HCT116 (cell line): ENCODE measurements at regions not wholly inside any gene's neighbourhood (a gene's known extent, or its start where the extent isn't known, plus 50 kb on each side); places are given as distances from the start of the nearest gene placed in this dataset.

Experiments
- ATAC-seq: fragments of 200-7000 bp; cut with Tn5 transposase; 2 replicates; pipeline ENCODE4 v1.9.1; 2020; ENCODE audit warnings: mild to moderate bottlenecking, moderate library complexity
- BruUV-seq: library from RNA; stranded (reverse); fragments of 400-500 nt; replicated peaks from 2 replicates; lab custom pipeline; 2021; lab: Mats Ljungman, UMichigan
- CTCF ChIA-PET: fragments of 300-600 bp; sonication (Branson Sonifier 250); formaldehyde crosslinking; loops from one replicate; lab custom pipeline; 2021; ENCODE audit warnings: antibody characterized with exemption; lab: Charles Lee
- POLR2A ChIA-PET: fragments of 300-600, 350-600 bp; sonication (Branson Sonifier 250); formaldehyde crosslinking; loops from one replicate; lab custom pipeline; 2021; ENCODE audit warnings: antibody characterized with exemption; lab: Charles Lee
- RAD21 ChIA-PET, 2 experiments: fragments of 300-600 bp; sonication (Branson Sonifier 250); formaldehyde crosslinking; loops; one replicate each; lab custom pipeline; 2023; ENCODE audit warnings: low total read pairs in 2 of 2; ENCODE audit not compliant: uncharacterized antibody in 2 of 2, unreplicated experiment in 2 of 2, low non-redundant PET in 1 of 2; lab: Charles Lee
- DNase-seq: peaks from one replicate; pipeline ENCODE4 v3.0.0-alpha.2; 2010; ENCODE audit warnings: low read depth, low spot score
- H2AFZ ChIP-seq: fragments of 200-600 bp; shearing (Covaris generic), sonication (generic); 2 replicates; pipeline ENCODE4 v1.6.1; 2017; ENCODE audit warnings: low read depth, mixed run types, mixed read lengths, antibody characterized with exemption, low read length; ENCODE audit not compliant: poor library complexity, severe bottlenecking
- H3K27ac ChIP-seq: 2 replicates; pipeline ENCODE4 v1.5.1; 2012; ENCODE audit warnings: low read depth, low read length
- H3K27me3 ChIP-seq: fragments of 200-600 bp; sonication (generic); 2 replicates; pipeline ENCODE4 v1.6.1; 2016; ENCODE audit warnings: mixed run types, low read length, mixed read lengths; ENCODE audit not compliant: insufficient read depth
- H3K36me3 ChIP-seq, 2 experiments: fragments of 200-500 bp in 1 of 2; fragments of 200-600 bp in 1 of 2; sonication (Bioruptor generic) in 1 of 2; sonication (generic) in 1 of 2; 2 replicates each; pipeline versions ENCODE4 v1.5.1 to v1.6.1; 2014 to 2016; ENCODE audit warnings: low read length in 2 of 2, inconsistent platforms in 1 of 2, mixed read lengths in 1 of 2, mixed run types in 1 of 2; ENCODE audit not compliant: insufficient read depth in 2 of 2, control insufficient read depth in 1 of 2
- H3K4me1 ChIP-seq, 2 experiments: fragments of 200-600 bp in 1 of 2; sonication (generic) in 1 of 2; 2 replicates each; pipeline versions ENCODE4 v1.5.1 to v1.6.1; 2012 to 2017; ENCODE audit warnings: low read length in 2 of 2, inconsistent platforms in 1 of 2, mild to moderate bottlenecking in 1 of 2, mixed read lengths in 1 of 2, mixed run types in 1 of 2, moderate library complexity in 1 of 2; ENCODE audit not compliant: insufficient read depth in 2 of 2, control insufficient read depth in 1 of 2
- H3K4me2 ChIP-seq: fragments of 200-600 bp; sonication (generic); 2 replicates; pipeline ENCODE4 v1.6.1; 2017; ENCODE audit warnings: mixed run types, low read length, mixed read lengths
- H3K4me3 ChIP-seq, 2 experiments: fragments of 200-600 bp in 1 of 2; sonication (generic) in 1 of 2; replicated peaks in 1 of 2; 2 replicates each; pipeline ENCODE4 v1.5.1; 2011 to 2016; ENCODE audit warnings: low read length in 2 of 2, control low read depth in 1 of 2, low read depth in 1 of 2, mild to moderate bottlenecking in 1 of 2, mixed read lengths in 1 of 2, mixed run types in 1 of 2
- H3K79me2 ChIP-seq: fragments of 200-600 bp; sonication (generic); 2 replicates; pipeline ENCODE4 v1.6.1; 2017; ENCODE audit warnings: mild to moderate bottlenecking, mixed run types, low read length, moderate library complexity, mixed read lengths; ENCODE audit not compliant: insufficient read depth
- H3K9ac ChIP-seq: fragments of 200-600 bp; sonication (generic); 2 replicates; pipeline ENCODE4 v1.6.1; 2016; ENCODE audit warnings: low read length, mixed read lengths
- H3K9me2 ChIP-seq: fragments of 200-600 bp; sonication (generic), shearing (Covaris generic); 2 replicates; pipeline ENCODE4 v1.6.1; 2017; ENCODE audit warnings: mixed run types, mild to moderate bottlenecking, moderate library complexity; ENCODE audit not compliant: insufficient read depth
- H3K9me3 ChIP-seq, 2 experiments: fragments of 200-500 bp in 1 of 2; fragments of 200-600 bp in 1 of 2; sonication (Bioruptor generic) in 1 of 2; sonication (generic) in 1 of 2; 2 replicates each; pipeline ENCODE4 v1.6.1; 2014 to 2017; ENCODE audit warnings: low read length in 2 of 2, mixed read lengths in 2 of 2, inconsistent platforms in 1 of 2, low read depth in 1 of 2, mild to moderate bottlenecking in 1 of 2, mixed run types in 1 of 2, moderate library complexity in 1 of 2; ENCODE audit not compliant: control insufficient read depth in 1 of 2, insufficient read depth in 1 of 2
- H4K20me1 ChIP-seq: fragments of 200-600 bp; sonication (generic), shearing (Covaris generic); 2 replicates; pipeline ENCODE4 v1.6.1; 2017; ENCODE audit warnings: mixed run types, mild to moderate bottlenecking, moderate library complexity; ENCODE audit not compliant: insufficient read depth
- CBX3 ChIP-seq: IDR thresholded peaks from 2 replicates; pipeline ENCODE4 v1.6.1; 2012; ENCODE audit warnings: low read depth
- CTCF ChIP-seq, 3 experiments: fragments of 200-600 bp in 1 of 3; sonication (generic) in 1 of 3; IDR thresholded peaks in 2 of 3; conservative IDR thresholded peaks in 1 of 3; 2 replicates each; pipeline ENCODE4 v1.5.1; 2012 to 2017; ENCODE audit warnings: low read depth in 2 of 3, low read length in 2 of 3, antibody characterized with exemption in 1 of 3, borderline replicate concordance in 1 of 3, control low read depth in 1 of 3, mild to moderate bottlenecking in 1 of 3, mixed read lengths in 1 of 3, mixed run types in 1 of 3, moderate library complexity in 1 of 3; ENCODE audit not compliant: insufficient read depth in 1 of 3
- EGR1 ChIP-seq: IDR thresholded peaks from 2 replicates; pipeline ENCODE4 v1.6.1; 2012; ENCODE audit warnings: low read depth
- ELF1 ChIP-seq: IDR thresholded peaks from 2 replicates; pipeline ENCODE4 v1.6.1; 2012; ENCODE audit warnings: low read depth, borderline replicate concordance
- EZH2 ChIP-seq: fragments of 200-600 bp; sonication (generic); IDR thresholded peaks from 2 replicates; pipeline ENCODE4 v1.6.1; 2017; ENCODE audit warnings: antibody characterized with exemption, mixed run types
- JUND ChIP-seq: IDR thresholded peaks from 2 replicates; pipeline ENCODE4 v1.6.1; 2012
- MAX ChIP-seq: IDR thresholded peaks from 2 replicates; pipeline ENCODE4 v1.6.1; 2012
- RAD21 ChIP-seq: IDR thresholded peaks from 2 replicates; pipeline ENCODE4 v1.6.1; 2012; ENCODE audit warnings: low read depth, mild to moderate bottlenecking
- YY1 ChIP-seq: IDR thresholded peaks from 2 replicates; pipeline ENCODE4 v1.6.1; 2011; ENCODE audit warnings: low read length, low read depth, moderate library complexity, mild to moderate bottlenecking; ENCODE audit not compliant: insufficient replicate concordance; ENCODE audit errors: extremely low read depth
- intact Hi-C: fragments of 100-400 bp; cut with micrococcal nuclease; formaldehyde crosslinking; loops from 2 replicates; pipeline ENCODE4 v1.10.0; 2022
- TF ChIP-seq, protein P1 (sequence below): IDR thresholded peaks from 2 replicates; pipeline ENCODE4 v1.6.1; 2011; ENCODE audit warnings: mild to moderate bottlenecking, low read length, moderate library complexity; ENCODE audit not compliant: insufficient replicate concordance; ENCODE audit errors: extremely low read depth

DNA sequence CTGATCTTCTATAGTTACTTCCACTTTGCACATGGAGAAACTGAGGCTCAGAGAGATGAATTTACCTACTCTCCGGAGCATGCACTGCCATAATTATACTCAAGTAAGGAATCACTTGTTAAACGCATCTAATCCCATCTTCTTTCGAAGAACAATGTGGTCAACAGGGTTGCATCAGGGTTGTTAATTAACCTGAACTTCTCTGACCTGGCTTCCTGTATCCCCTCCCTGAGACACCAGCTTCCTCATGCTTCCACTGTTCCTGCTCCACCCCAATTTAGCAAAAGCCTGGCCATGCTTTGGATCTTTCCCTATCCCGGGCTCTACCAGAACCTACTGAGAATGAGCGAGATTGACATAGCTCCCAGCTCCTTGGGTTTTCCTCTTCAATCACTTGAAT, 136.7 kb downstream of the SMIM20 start:
- intact Hi-C loops: no loop called here
- POLR2A ChIA-PET: no interaction called here
- Histone ChIP-seq H3K79me2 (no peaks in the 10 kb centered on the region), H3K27ac (no peak overlapping the region), H4K20me1 (no peaks in the 10 kb centered on the region), H3K9me2 (no peaks in the 10 kb centered on the region), H3K9ac (no peak overlapping the region), H3K27me3 (no peaks in the 10 kb centered on the region), H3K4me2 (no peak overlapping the region), H2AFZ (no peak overlapping the region), H3K4me3 (no peak overlapping the region), H3K9me3 (no peaks in the 10 kb centered on the region), H3K36me3 (no peaks in the 10 kb centered on the region), H3K4me1 (no peaks in the 10 kb centered on the region)
- CTCF ChIA-PET: no interaction called here
- RAD21 ChIA-PET: no interaction called here
- no TSS peak for BruUV-seq
- TF ChIP-seq CBX3 (no peak), MAX (no peak), ELF1 (no peak)
- DNase-seq: no peak
- no peak for ATAC-seq

- no peaks in the 10 kb centered on the region for H3K4me1 ChIP-seq
- DNase-seq (no peak), ATAC-seq (no peak)
- H3K79me2 ChIP-seq: no peaks in the 10 kb centered on the region
- no peak overlapping the region for H3K4me3 ChIP-seq
- no peak overlapping the region for H3K9ac ChIP-seq
- no peaks in the 10 kb centered on the region for H3K27me3 ChIP-seq
- ChIA-PET RAD21 (interaction anchor here in 1 of 2 experiments (0.6 kb wide), 1 partner anchor 1577 kb away, joined by 3 read pairs; no protein-coding TSS in a partner anchor), POLR2A (no interaction called here), CTCF (no interaction called here)
- TF ChIP-seq RAD21 (no peak), MAX (no peak), EZH2 (no peak), YY1 (no peak), CTCF (IDR thresholded peaks at IDR 0.05 in 2 of 3, conservative IDR thresholded peaks at IDR 0.05 in 1 of 3; ENCODE audit: borderline replicate concordance in 1 of 3, insufficient read depth in 1 of 3, low read depth in 2 of 3, low read length in 2 of 3) (no peak), EGR1 (no peak), JUND (no peak)
- TF ChIP-seq, protein P1, sequence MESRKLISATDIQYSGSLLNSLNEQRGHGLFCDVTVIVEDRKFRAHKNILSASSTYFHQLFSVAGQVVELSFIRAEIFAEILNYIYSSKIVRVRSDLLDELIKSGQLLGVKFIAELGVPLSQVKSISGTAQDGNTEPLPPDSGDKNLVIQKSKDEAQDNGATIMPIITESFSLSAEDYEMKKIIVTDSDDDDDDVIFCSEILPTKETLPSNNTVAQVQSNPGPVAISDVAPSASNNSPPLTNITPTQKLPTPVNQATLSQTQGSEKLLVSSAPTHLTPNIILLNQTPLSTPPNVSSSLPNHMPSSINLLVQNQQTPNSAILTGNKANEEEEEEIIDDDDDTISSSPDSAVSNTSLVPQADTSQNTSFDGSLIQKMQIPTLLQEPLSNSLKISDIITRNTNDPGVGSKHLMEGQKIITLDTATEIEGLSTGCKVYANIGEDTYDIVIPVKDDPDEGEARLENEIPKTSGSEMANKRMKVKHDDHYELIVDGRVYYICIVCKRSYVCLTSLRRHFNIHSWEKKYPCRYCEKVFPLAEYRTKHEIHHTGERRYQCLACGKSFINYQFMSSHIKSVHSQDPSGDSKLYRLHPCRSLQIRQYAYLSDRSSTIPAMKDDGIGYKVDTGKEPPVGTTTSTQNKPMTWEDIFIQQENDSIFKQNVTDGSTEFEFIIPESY: no peak
- no TSS peak for BruUV-seq
- no peaks in the 10 kb centered on the region for H3K36me3 ChIP-seq
- H3K4me2 ChIP-seq: no peak overlapping the region
- H3K9me2 ChIP-seq: no peaks in the 10 kb centered on the region
- H4K20me1 ChIP-seq: no peaks in the 10 kb centered on the region
- H3K27ac ChIP-seq: no peak overlapping the region
- intact Hi-C loops: no loop called here
- no peak overlapping the region for H2AFZ ChIP-seq
- no peaks in the 10 kb centered on the region for H3K9me3 ChIP-seq
Observed at GRCh38 chr4:26051240-26051639, 137.2 kb downstream of the SMIM20 start.
